ENCODE measurements at regions not wholly inside any gene's neighbourhood (a gene's known extent, or its start where the extent isn't known, plus 50 kb on each side); places are given as distances from the start of the nearest gene placed in this dataset.

DNA sequence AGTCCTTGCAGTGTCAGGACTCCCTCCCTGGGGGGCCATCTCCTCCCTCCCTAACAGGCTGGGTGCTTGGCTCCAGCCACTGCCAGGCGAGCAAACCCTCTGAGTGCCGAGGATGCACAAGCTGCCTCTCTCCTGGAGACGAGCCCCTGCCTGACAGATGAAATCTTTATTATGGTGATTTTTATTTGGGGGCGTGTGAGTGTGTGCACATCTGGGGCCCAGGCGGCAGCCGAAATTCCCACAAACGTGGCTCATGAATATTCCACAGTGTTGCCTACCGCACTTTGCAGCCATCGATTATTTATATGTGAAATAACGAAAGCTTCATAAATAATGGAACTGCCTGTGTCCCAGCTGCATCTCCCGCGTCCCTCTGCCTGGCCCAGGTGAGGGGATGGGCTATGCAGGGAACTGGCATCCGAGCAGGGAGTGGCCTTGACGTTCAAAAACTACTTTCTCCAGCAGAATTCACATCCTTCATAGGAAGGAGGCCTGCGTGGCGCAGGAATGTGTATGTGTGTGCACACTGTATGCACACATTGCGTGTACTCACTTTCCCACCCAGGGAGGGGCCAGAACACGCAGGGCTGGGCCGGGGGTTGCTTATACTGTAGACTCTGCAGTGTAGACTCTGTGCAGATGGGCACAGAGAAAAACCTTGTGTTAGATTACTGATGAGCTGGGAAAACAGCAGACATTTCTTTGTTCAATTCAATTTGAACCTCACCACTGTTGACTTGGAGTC is 73.1 kb downstream of the UBIAD1 start:
- TF ChIP-seq, protein P1, sequence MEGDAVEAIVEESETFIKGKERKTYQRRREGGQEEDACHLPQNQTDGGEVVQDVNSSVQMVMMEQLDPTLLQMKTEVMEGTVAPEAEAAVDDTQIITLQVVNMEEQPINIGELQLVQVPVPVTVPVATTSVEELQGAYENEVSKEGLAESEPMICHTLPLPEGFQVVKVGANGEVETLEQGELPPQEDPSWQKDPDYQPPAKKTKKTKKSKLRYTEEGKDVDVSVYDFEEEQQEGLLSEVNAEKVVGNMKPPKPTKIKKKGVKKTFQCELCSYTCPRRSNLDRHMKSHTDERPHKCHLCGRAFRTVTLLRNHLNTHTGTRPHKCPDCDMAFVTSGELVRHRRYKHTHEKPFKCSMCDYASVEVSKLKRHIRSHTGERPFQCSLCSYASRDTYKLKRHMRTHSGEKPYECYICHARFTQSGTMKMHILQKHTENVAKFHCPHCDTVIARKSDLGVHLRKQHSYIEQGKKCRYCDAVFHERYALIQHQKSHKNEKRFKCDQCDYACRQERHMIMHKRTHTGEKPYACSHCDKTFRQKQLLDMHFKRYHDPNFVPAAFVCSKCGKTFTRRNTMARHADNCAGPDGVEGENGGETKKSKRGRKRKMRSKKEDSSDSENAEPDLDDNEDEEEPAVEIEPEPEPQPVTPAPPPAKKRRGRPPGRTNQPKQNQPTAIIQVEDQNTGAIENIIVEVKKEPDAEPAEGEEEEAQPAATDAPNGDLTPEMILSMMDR (IDR thresholded peaks at IDR 0.05; ENCODE audit: low read depth, low read length, missing control alignments) = no peak
- H3K27ac ChIP-seq = no peak overlapping the region
- peaks cover 10% of the 10 kb centered on the region for H3K27me3 ChIP-seq (replicated peaks)
- H3K36me3 ChIP-seq (replicated peaks) = no peaks in the 10 kb centered on the region
- in situ Hi-C loops (cut with HindIII; ENCODE audit: low pct_ligation_motif_present, low sequenced_read_pairs) = no loop called here
- no peak overlapping the region for H3K4me3 ChIP-seq (ENCODE audit: low read depth, low read length)
- DNase-seq = no peak

DNA sequence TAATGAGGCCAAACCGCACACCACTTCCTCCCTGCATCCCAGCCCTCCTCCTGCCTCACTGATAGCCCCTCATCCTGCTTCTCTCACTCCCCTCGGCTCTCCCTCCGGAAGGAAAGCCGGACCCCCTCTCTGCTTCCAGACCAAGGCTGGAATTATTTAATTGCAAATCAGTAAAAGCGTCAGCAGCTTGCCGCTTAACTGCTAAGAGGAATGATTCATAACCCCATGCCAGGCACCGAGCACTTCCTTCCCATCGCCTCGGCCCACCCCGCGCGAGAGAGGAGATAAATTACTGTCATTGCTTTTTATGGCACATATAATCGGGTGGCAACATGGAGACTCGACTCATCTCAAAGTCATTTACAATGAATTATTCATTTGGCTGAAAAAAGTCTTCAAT is 77.3 kb downstream of the UBIAD1 start:
- TF ChIP-seq, protein P1 (IDR thresholded peaks at IDR 0.05; ENCODE audit: low read depth, low read length, missing control alignments) = no peak
- no peak for DNase-seq
- Histone ChIP-seq H3K4me3 (ENCODE audit: low read depth, low read length) (no peak overlapping the region), H3K27me3 (replicated peaks) (peaks cover 5% of the 10 kb centered on the region), H3K36me3 (replicated peaks) (no peaks in the 10 kb centered on the region), H3K27ac (no peak overlapping the region)
- in situ Hi-C loops (cut with HindIII; ENCODE audit: low pct_ligation_motif_present, low sequenced_read_pairs) = no loop called here

DNA sequence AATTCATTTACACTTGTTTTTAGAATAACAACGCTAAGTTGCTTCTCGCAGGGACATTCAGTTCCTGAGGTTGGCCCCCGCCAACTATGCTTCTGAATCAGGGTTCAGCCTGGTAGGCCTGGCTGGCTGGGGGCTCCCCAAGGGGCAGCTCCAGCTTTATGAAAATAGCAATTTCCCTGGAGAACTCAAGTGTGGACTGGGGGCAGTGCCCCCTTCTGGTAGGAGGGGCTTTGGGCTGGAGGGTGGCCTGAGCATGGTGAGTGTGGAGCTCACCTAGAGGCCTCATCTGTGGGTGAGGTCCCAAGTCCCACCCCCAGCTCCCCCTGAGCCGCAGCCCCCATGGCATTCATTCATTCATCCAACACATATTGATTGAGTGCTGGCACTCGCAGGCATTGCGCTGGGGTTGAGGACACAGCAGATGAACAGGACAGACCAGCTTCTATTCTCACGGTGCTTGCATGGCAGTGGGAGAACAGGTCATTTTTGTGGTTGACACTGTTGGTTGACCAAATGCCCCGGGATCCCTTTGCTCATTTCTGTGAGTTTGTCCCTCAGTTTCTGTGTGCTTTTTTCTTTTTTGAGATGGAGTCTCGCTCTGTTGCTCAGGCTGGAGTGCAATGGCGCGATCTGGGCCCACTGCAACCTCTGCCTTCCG is 79.2 kb downstream of the UBIAD1 start:
- in situ Hi-C loops (cut with HindIII; ENCODE audit: low pct_ligation_motif_present, low sequenced_read_pairs) = no loop called here
- Histone ChIP-seq H3K27ac (no peak overlapping the region), H3K27me3 (replicated peaks) (peaks cover 11% of the 10 kb centered on the region), H3K4me3 (ENCODE audit: low read depth, low read length) (no peak overlapping the region), H3K36me3 (replicated peaks) (no peaks in the 10 kb centered on the region)
- no peak for DNase-seq
- TF ChIP-seq, protein P1 (IDR thresholded peaks at IDR 0.05; ENCODE audit: low read depth, low read length, missing control alignments) = no peak

DNA sequence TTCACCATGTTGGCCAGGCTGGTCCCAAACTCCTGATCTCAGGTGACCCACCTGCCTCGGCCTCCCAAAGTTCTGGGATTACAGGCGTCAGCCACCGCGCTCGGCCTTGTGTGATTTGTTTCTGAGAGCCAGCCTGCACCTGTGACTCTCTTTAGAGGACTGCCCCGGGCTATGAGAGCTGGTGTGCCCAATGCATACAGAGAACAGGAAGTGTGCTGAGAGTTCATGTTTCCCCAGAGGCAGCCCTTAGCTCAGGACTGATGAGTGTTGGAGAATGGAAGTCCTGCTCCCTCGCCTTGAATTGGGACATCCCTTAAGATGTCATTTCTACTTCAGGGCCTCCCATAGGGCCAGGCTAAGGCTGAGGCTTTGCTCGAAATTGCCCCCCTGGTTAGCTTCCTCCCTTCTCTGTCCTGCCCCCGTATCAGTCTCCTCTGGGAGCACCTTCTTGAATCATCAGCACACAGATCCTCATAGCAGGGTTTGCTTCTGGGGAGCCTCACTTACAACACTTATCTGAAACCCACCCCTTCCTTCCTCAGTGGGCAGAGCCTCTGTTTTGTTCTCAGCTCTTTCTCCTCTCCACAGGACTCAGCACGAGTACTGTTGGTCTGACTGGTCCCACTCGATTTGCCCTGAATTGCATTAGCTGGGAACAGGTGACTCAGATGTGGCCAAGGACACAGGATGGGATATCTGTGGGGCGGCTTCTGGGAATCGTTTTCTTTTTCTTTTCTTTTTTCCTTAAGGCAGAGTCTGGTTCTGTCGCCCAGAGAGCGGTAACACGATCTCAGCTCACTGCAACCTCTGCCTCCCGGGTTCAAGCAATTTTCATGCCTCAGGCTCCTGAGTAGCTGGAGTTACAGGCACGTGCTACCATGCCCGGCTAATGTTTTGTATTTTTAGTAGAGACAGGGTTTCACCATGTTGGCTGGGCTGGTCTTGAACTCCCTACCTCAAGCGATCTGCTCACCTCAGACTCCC is 80.1 kb downstream of the UBIAD1 start:
- Histone ChIP-seq H3K36me3 (replicated peaks) (no peaks in the 10 kb centered on the region), H3K27me3 (replicated peaks) (peaks cover 11% of the 10 kb centered on the region), H3K4me3 (ENCODE audit: low read depth, low read length) (no peak overlapping the region), H3K27ac (no peak overlapping the region)
- DNase-seq = no peak
- in situ Hi-C loops (cut with HindIII; ENCODE audit: low pct_ligation_motif_present, low sequenced_read_pairs) = no loop called here
- TF ChIP-seq, protein P1 (IDR thresholded peaks at IDR 0.05; ENCODE audit: low read depth, low read length, missing control alignments) = no peak

DNA sequence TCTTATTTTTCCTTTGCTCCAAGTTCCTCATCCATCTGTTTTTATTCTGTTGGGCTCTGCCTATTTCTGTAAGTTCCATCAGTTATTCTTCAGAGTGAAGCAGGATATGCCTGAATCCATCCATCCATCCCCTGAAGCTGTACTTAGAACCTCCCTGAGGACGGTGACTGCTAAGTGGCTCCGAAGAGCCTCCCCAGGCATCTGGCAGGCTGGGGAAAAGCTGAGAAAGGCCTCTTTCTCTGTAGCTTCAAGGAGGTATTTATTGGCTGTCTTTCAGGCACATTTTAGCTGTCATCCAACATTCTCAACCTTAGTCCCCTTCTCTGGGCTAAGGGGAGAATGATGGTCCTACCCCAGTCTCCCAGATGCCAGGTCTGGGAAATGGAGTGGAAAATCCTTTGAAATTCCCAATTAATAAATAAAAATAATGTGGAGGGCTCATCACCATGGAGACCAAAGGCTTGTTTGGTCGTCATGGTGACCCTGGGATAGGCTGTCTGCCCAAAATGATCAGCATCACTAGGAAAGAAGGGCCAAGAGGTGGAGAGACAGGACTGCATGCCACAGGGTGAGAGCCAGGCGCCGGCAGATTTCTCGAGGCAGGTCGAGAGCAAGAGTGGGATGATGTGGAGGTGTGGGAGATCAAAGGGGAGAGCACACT is 82.0 kb downstream of the UBIAD1 start:
- peaks cover 11% of the 10 kb centered on the region for H3K27me3 ChIP-seq (replicated peaks)
- DNase-seq = no peak
- no peak overlapping the region for H3K4me3 ChIP-seq (ENCODE audit: low read depth, low read length)
- in situ Hi-C loops (cut with HindIII; ENCODE audit: low pct_ligation_motif_present, low sequenced_read_pairs) = no loop called here
- no peaks in the 10 kb centered on the region for H3K36me3 ChIP-seq (replicated peaks)
- H3K27ac ChIP-seq = no peak overlapping the region
- TF ChIP-seq, protein P1 (IDR thresholded peaks at IDR 0.05; ENCODE audit: low read depth, low read length, missing control alignments) = no peak
